Type B pancreatic cell (in vitro differentiated cells): ENCODE measurements at regions not wholly inside any gene's neighbourhood (a gene's known extent, or its start where the extent isn't known, plus 50 kb on each side); places are given as distances from the start of the nearest gene placed in this dataset.

ENCODE experiments used
- DNase-seq: peaks from one replicate; pipeline ENCODE4 v3.0.0; 2021; ENCODE audit warnings: mixed read lengths; ENCODE audit not compliant: unreplicated experiment; ENCODE audit errors: extremely low spot score
- H3K27ac Mint-ChIP-seq: 2 replicates; pipeline ENCODE4 v1.8.0; 2021; ENCODE audit warnings: mild to moderate bottlenecking, mixed read lengths
- H3K27me3 Mint-ChIP-seq: 2 replicates; pipeline ENCODE4 v1.8.0; 2021; ENCODE audit warnings: mixed read lengths
- H3K36me3 Mint-ChIP-seq: 2 replicates; pipeline ENCODE4 v1.8.0; 2021; ENCODE audit warnings: mixed read lengths
- H3K4me1 Mint-ChIP-seq: one replicate; pipeline ENCODE4 v1.8.0; 2021; ENCODE audit warnings: mixed read lengths; ENCODE audit not compliant: unreplicated experiment
- H3K4me3 Mint-ChIP-seq: 2 replicates; pipeline ENCODE4 v1.8.0; 2021; ENCODE audit warnings: mild to moderate bottlenecking, mixed read lengths
- H3K9me3 Mint-ChIP-seq: 2 replicates; pipeline ENCODE4 v1.8.0; 2021; ENCODE audit warnings: mixed read lengths
- TF ChIP-seq, protein P1 (sequence below): fragments of 200-600 bp; sonication (generic); conservative IDR thresholded peaks from 2 replicates; pipeline ENCODE4 v1.5.0; 2021; ENCODE audit warnings: antibody characterized with exemption, mild to moderate bottlenecking

DNA sequence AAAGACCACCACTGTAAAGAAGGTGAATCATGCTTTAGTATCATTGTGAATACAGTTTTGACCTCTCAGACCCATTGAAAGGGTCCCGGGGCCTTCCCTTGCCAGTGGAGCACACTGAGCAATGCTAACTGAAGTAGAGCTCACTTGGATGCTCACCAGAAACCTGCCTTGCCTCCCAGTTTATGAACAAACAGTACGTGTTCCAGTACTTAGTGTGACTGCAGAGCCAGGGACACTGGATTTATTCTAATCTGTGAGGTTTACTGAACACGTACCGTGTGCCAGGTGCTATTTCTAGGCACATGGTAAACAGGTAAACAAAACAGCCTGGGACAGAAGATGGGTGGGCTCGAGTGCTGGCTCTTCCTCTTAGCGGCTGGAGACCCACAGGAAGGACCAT is 79.6 kb downstream of the FOXL1 start:
- no peaks in the 10 kb centered on the region for H3K9me3 Mint-ChIP-seq
- no peaks in the 10 kb centered on the region for H3K36me3 Mint-ChIP-seq
- TF ChIP-seq, protein P1, sequence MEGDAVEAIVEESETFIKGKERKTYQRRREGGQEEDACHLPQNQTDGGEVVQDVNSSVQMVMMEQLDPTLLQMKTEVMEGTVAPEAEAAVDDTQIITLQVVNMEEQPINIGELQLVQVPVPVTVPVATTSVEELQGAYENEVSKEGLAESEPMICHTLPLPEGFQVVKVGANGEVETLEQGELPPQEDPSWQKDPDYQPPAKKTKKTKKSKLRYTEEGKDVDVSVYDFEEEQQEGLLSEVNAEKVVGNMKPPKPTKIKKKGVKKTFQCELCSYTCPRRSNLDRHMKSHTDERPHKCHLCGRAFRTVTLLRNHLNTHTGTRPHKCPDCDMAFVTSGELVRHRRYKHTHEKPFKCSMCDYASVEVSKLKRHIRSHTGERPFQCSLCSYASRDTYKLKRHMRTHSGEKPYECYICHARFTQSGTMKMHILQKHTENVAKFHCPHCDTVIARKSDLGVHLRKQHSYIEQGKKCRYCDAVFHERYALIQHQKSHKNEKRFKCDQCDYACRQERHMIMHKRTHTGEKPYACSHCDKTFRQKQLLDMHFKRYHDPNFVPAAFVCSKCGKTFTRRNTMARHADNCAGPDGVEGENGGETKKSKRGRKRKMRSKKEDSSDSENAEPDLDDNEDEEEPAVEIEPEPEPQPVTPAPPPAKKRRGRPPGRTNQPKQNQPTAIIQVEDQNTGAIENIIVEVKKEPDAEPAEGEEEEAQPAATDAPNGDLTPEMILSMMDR: no peak

DNA sequence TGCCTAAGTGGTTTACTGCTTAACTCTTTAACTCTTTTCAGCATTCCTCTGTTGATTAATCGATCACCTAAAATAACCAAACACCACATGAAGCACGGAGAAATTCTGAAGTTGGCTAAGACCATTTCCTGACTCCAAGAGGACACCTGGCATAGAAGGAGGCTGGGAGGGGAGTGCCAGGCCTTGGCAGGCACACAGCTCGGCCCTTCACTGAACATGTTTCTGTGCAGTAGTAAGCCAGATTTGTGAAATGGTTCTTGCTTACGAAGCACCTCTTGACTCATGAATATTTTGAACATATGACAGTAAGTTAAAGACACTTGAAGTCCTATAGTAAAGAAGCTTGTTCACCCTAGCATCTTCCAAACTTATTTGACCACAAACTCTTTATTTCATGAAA is 82.3 kb downstream of the FOXL1 start:
- TF ChIP-seq, protein P1: no peak
- H3K27ac Mint-ChIP-seq: no peak overlapping the region
- no peaks in the 10 kb centered on the region for H3K36me3 Mint-ChIP-seq
- peaks cover 25% of the 10 kb centered on the region for H3K27me3 Mint-ChIP-seq
- H3K4me1 Mint-ChIP-seq: peaks cover 23% of the 10 kb centered on the region
- H3K4me3 Mint-ChIP-seq: no peak overlapping the region
- no peak for DNase-seq
- H3K9me3 Mint-ChIP-seq: peaks cover 6% of the 10 kb centered on the region

More for the DNA sequence above, 79.6 kb downstream of the FOXL1 start:
- H3K4me1 Mint-ChIP-seq: peaks cover 27% of the 10 kb centered on the region
- no peak for DNase-seq
- H3K27me3 Mint-ChIP-seq: peaks cover 30% of the 10 kb centered on the region
- H3K4me3 Mint-ChIP-seq: no peak overlapping the region
- no peak overlapping the region for H3K27ac Mint-ChIP-seq

DNA sequence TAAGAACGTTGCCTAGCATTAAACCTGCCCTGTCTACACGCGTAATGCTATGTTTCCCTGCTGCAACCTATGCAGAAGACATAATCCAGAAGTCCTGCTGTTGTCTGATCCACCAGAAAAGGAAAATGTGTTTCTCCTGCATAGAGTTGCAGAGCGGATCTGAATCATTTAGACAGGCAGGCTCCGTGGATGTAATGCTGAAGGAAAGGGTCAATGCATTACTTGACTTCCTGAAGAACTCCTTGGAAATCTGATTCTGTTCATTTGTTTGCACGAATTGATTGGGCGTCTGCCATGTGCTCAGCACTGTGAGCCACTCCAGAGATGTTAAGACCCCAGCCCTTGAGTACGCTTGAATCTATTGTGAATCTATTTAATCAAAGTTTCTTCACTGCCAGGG is 83.4 kb downstream of the FOXL1 start:
- DNase-seq: no peak
- peaks cover 6% of the 10 kb centered on the region for H3K9me3 Mint-ChIP-seq
- H3K27me3 Mint-ChIP-seq: peaks cover 28% of the 10 kb centered on the region
- TF ChIP-seq, protein P1: no peak
- H3K4me3 Mint-ChIP-seq: peak overlapping the region; percentile 4
- peaks cover 23% of the 10 kb centered on the region for H3K4me1 Mint-ChIP-seq
- H3K36me3 Mint-ChIP-seq: no peaks in the 10 kb centered on the region
- no peak overlapping the region for H3K27ac Mint-ChIP-seq

DNA sequence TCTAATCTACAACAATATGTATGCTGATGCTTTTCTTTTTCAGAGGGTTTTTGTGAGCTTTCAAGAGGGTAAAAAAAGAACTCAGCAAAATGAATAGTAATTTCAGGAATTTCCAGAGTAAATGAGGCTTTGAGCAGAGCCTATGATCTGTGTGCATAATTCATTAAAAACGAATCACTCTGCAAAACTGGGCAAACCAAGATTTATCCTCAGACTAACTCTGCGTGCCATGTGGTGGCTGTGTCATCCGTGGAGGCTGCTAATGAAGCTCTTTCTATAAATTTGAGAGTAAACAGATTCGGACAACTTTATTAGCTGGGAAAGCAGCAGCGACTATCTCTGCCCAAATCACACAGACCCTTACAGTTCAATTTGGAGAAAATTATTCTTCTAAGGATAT is 83.8 kb downstream of the FOXL1 start:
- Mint-ChIP-seq H3K9me3 (peaks cover 6% of the 10 kb centered on the region), H3K27ac (no peak overlapping the region), H3K4me3 (no peak overlapping the region), H3K4me1 (peaks cover 23% of the 10 kb centered on the region), H3K27me3 (peaks cover 28% of the 10 kb centered on the region), H3K36me3 (no peaks in the 10 kb centered on the region)
- TF ChIP-seq, protein P1: no peak
- no peak for DNase-seq

DNA sequence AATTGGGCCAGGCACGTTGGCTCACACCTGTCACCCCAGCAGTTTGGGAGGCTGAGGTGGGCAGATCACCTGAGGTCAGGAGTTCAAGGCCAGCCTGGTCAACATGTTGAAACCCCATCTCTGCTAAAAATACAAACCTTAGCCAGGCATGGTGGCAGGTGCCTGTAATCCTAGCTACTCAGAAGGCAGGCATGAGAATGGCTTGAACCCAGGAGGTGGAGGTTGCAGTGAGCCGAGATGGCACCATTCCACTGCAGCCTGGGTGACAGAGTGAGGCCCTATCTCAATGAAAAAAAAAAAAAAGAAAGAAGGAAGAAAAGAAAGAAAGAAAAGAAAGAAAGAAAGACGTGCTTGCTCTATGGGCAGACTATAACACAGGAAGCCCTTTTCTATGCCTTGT is 84.4 kb downstream of the FOXL1 start:
- H3K4me3 Mint-ChIP-seq: no peak overlapping the region
- TF ChIP-seq, protein P1: no peak
- peaks cover 6% of the 10 kb centered on the region for H3K9me3 Mint-ChIP-seq
- H3K27ac Mint-ChIP-seq: no peak overlapping the region
- peaks cover 28% of the 10 kb centered on the region for H3K27me3 Mint-ChIP-seq
- peaks cover 23% of the 10 kb centered on the region for H3K4me1 Mint-ChIP-seq
- H3K36me3 Mint-ChIP-seq: no peaks in the 10 kb centered on the region
- no peak for DNase-seq
